HepG2 (cell line): ENCODE measurements at regions not wholly inside any gene's neighbourhood (a gene's known extent, or its start where the extent isn't known, plus 50 kb on each side); places are given as distances from the start of the nearest gene placed in this dataset.

Source experiments
- ATAC-seq: fragments of 200-7000 bp; cut with Tn5 transposase; 3 replicates; pipeline ENCODE4 v1.9.1; 2020; ENCODE audit warnings: mild to moderate bottlenecking, moderate library complexity
- BruUV-seq: library from RNA; stranded (reverse); fragments of 400-500 nt; replicated peaks from 2 replicates; lab custom pipeline; 2021; lab: Mats Ljungman, UMichigan
- CTCF ChIA-PET: fragments of 300-600 bp; formaldehyde crosslinking; extraction: SDS; loops from one replicate; lab custom pipeline; 2021; ENCODE audit warnings: low total read pairs, inconsistent platforms, low intra/inter-chr PET ratio; lab: Yijun Ruan, JAX
- POLR2A ChIA-PET: fragments of 350-600 bp; sonication (Branson Sonifier 250); formaldehyde crosslinking; loops from one replicate; lab custom pipeline; 2020; ENCODE audit warnings: antibody characterized with exemption, inconsistent platforms; lab: Yijun Ruan, JAX
- DNase-seq: peaks from one replicate; pipeline ENCODE4 v3.0.0-alpha.2; 2015; ENCODE audit warnings: low spot score
- FAIRE-seq: peaks from 3 replicates; lab custom pipeline; 2011; peaks lifted over from hg19 to GRCh38; lab: Jason Lieb, UNC
- H2AFZ ChIP-seq: one replicate; pipeline ENCODE4 v1.6.1; 2011; ENCODE audit warnings: low read length, inconsistent platforms
- H3K27ac ChIP-seq: fragments of 300-600 bp; 3 replicates; pipeline ENCODE4 v1.8.0; 2011; ENCODE audit warnings: mixed run types, mild to moderate bottlenecking, mixed read lengths, low read length, inconsistent platforms; ENCODE audit not compliant: insufficient read depth; ENCODE audit errors: extremely low read length
- H3K27me3 ChIP-seq, 2 experiments: fragments of 200-600 bp in 1 of 2; 2 replicates in 1 of 2; 3 replicates in 1 of 2; pipeline versions ENCODE4 v1.6.0 to v1.8.0; 2011; ENCODE audit warnings: low read length in 2 of 2, mild to moderate bottlenecking in 2 of 2, moderate library complexity in 2 of 2, inconsistent platforms in 1 of 2; ENCODE audit not compliant: insufficient read depth in 2 of 2, control insufficient read depth in 1 of 2
- H3K36me3 ChIP-seq, 2 experiments: fragments of 200-600 bp in 1 of 2; replicated peaks in 1 of 2; 2 replicates in 1 of 2; 3 replicates in 1 of 2; pipeline versions ENCODE4 v1.5.1 to v1.8.0; 2011; ENCODE audit warnings: low read length in 2 of 2, inconsistent platforms in 1 of 2; ENCODE audit not compliant: insufficient read depth in 2 of 2, control insufficient read depth in 1 of 2
- H3K4me1 ChIP-seq: 2 replicates; pipeline ENCODE4 v1.5.1; 2012; ENCODE audit warnings: low read length, inconsistent platforms; ENCODE audit not compliant: insufficient read depth
- H3K4me2 ChIP-seq: 2 replicates; pipeline ENCODE4 v1.6.0; 2011; ENCODE audit warnings: low read depth, low read length, inconsistent platforms
- H3K4me3 ChIP-seq, 3 experiments: fragments of 200-600 bp in 1 of 3; sonication (generic), shearing (Covaris generic) in 1 of 3; replicated peaks in 1 of 3; 2 replicates each; pipeline ENCODE4 v1.5.1; 2011 to 2016; ENCODE audit warnings: low read length in 3 of 3, inconsistent platforms in 2 of 3, low read depth in 2 of 3, mild to moderate bottlenecking in 2 of 3, control low read depth in 1 of 3, mixed read lengths in 1 of 3; ENCODE audit not compliant: insufficient read depth in 1 of 3
- H3K79me2 ChIP-seq: one replicate; pipeline ENCODE4 v1.6.1; 2011; ENCODE audit warnings: low read length, inconsistent platforms; ENCODE audit not compliant: insufficient read depth
- H3K9ac ChIP-seq: 2 replicates; pipeline ENCODE4 v1.6.0; 2011; ENCODE audit warnings: mild to moderate bottlenecking, low read depth, low read length, inconsistent platforms; ENCODE audit not compliant: insufficient read depth
- H3K9me3 ChIP-seq: 2 replicates; pipeline ENCODE4 v1.5.1; 2012; ENCODE audit warnings: mild to moderate bottlenecking, low read length
- H4K20me1 ChIP-seq: 2 replicates; pipeline ENCODE4 v1.6.0; 2011; ENCODE audit warnings: inconsistent platforms, mild to moderate bottlenecking, low read length, moderate library complexity; ENCODE audit not compliant: insufficient read depth
- ETS1 ChIP-seq: sonication (generic); formaldehyde crosslinking; IDR thresholded peaks from 2 replicates; pipeline ENCODE4 v1.4.0; 2020; ENCODE audit warnings: missing genetic modification reagents
- HINFP ChIP-seq: sonication (generic); formaldehyde crosslinking; IDR thresholded peaks from 2 replicates; pipeline ENCODE4 v1.4.0; 2020; ENCODE audit warnings: low read depth, mild to moderate bottlenecking, missing genetic modification reagents
- KDM6A ChIP-seq: IDR thresholded peaks from 2 replicates; pipeline ENCODE4 v1.6.1; 2016; ENCODE audit warnings: low read depth
- POGZ ChIP-seq: sonication (generic); formaldehyde crosslinking; IDR thresholded peaks from 2 replicates; pipeline ENCODE4 v1.4.0; 2020; ENCODE audit warnings: mild to moderate bottlenecking, missing genetic modification reagents
- SP5 ChIP-seq: IDR thresholded peaks from 2 replicates; pipeline ENCODE4 v1.6.1; 2016; ENCODE audit warnings: low read depth, borderline replicate concordance
- ZFP82 ChIP-seq: sonication (generic); formaldehyde crosslinking; IDR thresholded peaks from 2 replicates; pipeline ENCODE4 v1.5.1; 2020; ENCODE audit warnings: mild to moderate bottlenecking, missing genetic modification reagents, borderline replicate concordance
- ZNF142 ChIP-seq: sonication (generic); formaldehyde crosslinking; IDR thresholded peaks from 2 replicates; pipeline ENCODE4 v1.4.0; 2020; ENCODE audit warnings: missing genetic modification reagents
- ZNF350 ChIP-seq: sonication (generic); formaldehyde crosslinking; IDR thresholded peaks from 2 replicates; pipeline ENCODE4 v1.4.0; 2020; ENCODE audit warnings: mild to moderate bottlenecking, low read depth, missing genetic modification reagents, borderline replicate concordance
- ZNF670 ChIP-seq: sonication (generic); formaldehyde crosslinking; IDR thresholded peaks from 2 replicates; pipeline ENCODE4 v1.8.0; 2022; ENCODE audit warnings: mild to moderate bottlenecking, missing genetic modification reagents, borderline replicate concordance
- in situ Hi-C: cut with HindIII; loops from 2 replicates; pipeline ENCODE4 v1.10.0; 2017; ENCODE audit warnings: low pct_unique_long_range_greater_than_20kb; ENCODE audit not compliant: extremely low pct_ligation_motif_present
- intact Hi-C: fragments of 100-400 bp; cut with micrococcal nuclease; formaldehyde crosslinking; loops from one replicate; pipeline ENCODE4 v1.10.0; 2022; ENCODE audit not compliant: unreplicated experiment

GRCh38 chr2:224173933-224174332, 134.8 kb upstream of the SERPINE2 start (continued):
- TF ChIP-seq ZNF142 (CRISPR knock-in tag) (no peak), SP5 (CRISPR knock-in tag) (no peak), HINFP (CRISPR knock-in tag) (no peak)

GRCh38 chr2:224173210-224173609, 134.1 kb upstream of the SERPINE2 start:
- intact Hi-C loops, result loop anchor here (10.0 kb wide), 1 partner anchor 102 kb away; no protein-coding TSS in a partner anchor
- FAIRE-seq (no peak), DNase-seq (no peak), ATAC-seq (no peak)
- H3K27me3 ChIP-seq, result peaks cover 2 to 19% of the 10 kb centered on the region in 2 experiments; a peak in 3 of 5 replicates
- H2AFZ ChIP-seq, result no peak overlapping the region
- H3K4me2 ChIP-seq, result no peak overlapping the region
- no peak for TF ChIP-seq ZNF350 (CRISPR knock-in tag)
- TF ChIP-seq KDM6A, result no peak
- no peak for TF ChIP-seq POGZ (CRISPR knock-in tag)
- no peak for TF ChIP-seq ZNF670 (CRISPR knock-in tag)
- no peak for TF ChIP-seq ETS1
- TF ChIP-seq ZFP82, result no peak
- no peaks in the 10 kb centered on the region for H4K20me1 ChIP-seq
- H3K36me3 ChIP-seq, result no peaks in the 10 kb centered on the region
- in situ Hi-C loops, result no loop called here
- no peaks in the 10 kb centered on the region for H3K79me2 ChIP-seq
- H3K4me3 ChIP-seq, result no peak overlapping the region
- no peak overlapping the region for H3K9ac ChIP-seq
- no peak overlapping the region for H3K27ac ChIP-seq
- peaks cover 20% of the 10 kb centered on the region for H3K4me1 ChIP-seq
- CTCF ChIA-PET, result no interaction called here
- no peaks in the 10 kb centered on the region for H3K9me3 ChIP-seq
- POLR2A ChIA-PET, result no interaction called here
- no TSS peak for BruUV-seq
